Gastrocnemius medialis (tissue), 4 donors: ENCODE measurements at regions not wholly inside any gene's neighbourhood (a gene's known extent, or its start where the extent isn't known, plus 50 kb on each side); places are given as distances from the start of the nearest gene placed in this dataset.

Experiments used
- POLR2A ChIP-seq, 2 donors: fragments of 450-650 bp; IDR thresholded peaks; one replicate each; pipeline ENCODE4 v1.6.1; 2017; ENCODE audit warnings: antibody characterized with exemption in 2 of 2, mild to moderate bottlenecking in 2 of 2, moderate library complexity in 2 of 2
- TF ChIP-seq, protein P1 (sequence below), 5 experiments: fragments of 450-650 bp in 3 of 5; fragments of 200-600 bp in 2 of 5; sonication (generic) in 2 of 5; IDR thresholded peaks in 4 of 5; conservative IDR thresholded peaks in 1 of 5; 1 replicate in 4 of 5; 2 replicates in 1 of 5; pipeline ENCODE4 v1.5.1; 2016 to 2019; ENCODE audit warnings: antibody characterized with exemption in 5 of 5, mild to moderate bottlenecking in 3 of 5, moderate library complexity in 3 of 5

DNA sequence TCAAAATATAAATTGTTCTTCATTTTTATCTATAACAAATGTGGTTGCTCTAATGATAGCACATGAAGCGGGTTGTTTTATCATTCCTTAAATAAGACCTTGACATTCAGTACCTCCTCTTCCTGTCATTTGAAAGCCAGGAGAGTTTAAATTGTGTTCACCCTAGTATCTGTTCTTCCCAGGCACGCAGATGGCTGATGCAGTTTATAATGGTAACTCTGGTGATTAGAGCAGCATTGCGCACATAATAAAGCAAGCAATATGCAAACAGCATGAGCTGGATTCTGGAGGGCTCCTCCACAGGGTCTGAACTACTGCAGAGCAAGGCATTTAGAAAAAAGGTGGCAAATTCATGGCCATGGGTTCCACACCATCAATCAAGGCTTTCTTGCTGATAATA, 307.8 kb downstream of the ENC1 start:
- TF ChIP-seq, protein P1, sequence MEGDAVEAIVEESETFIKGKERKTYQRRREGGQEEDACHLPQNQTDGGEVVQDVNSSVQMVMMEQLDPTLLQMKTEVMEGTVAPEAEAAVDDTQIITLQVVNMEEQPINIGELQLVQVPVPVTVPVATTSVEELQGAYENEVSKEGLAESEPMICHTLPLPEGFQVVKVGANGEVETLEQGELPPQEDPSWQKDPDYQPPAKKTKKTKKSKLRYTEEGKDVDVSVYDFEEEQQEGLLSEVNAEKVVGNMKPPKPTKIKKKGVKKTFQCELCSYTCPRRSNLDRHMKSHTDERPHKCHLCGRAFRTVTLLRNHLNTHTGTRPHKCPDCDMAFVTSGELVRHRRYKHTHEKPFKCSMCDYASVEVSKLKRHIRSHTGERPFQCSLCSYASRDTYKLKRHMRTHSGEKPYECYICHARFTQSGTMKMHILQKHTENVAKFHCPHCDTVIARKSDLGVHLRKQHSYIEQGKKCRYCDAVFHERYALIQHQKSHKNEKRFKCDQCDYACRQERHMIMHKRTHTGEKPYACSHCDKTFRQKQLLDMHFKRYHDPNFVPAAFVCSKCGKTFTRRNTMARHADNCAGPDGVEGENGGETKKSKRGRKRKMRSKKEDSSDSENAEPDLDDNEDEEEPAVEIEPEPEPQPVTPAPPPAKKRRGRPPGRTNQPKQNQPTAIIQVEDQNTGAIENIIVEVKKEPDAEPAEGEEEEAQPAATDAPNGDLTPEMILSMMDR (IDR thresholded peaks at IDR 0.05 in 4 of 5, conservative IDR thresholded peaks at IDR 0.05 in 1 of 5) = no peak
- TF ChIP-seq POLR2A (IDR thresholded peaks at IDR 0.05) = no peak
